ENCODE measurements at regions not wholly inside any gene's neighbourhood (a gene's known extent, or its start where the extent isn't known, plus 50 kb on each side); places are given as distances from the start of the nearest gene placed in this dataset.
"Not testable (repeated sequence)": the region's sequence is repeated elsewhere in the genome, so short reads cannot be mapped to it uniquely, and the experiment has no call there.

- no peak for FAIRE-seq
- Histone ChIP-seq H3K4me3 (ENCODE audit: low read depth in 1 of 3, low read length in 3 of 3) (no peak overlapping the region), H3K36me3 (ENCODE audit: control insufficient read depth in 3 of 3, insufficient read depth in 2 of 3, low read depth in 1 of 3, low read length in 3 of 3) (no peaks in the 10 kb centered on the region), H3K4me1 (ENCODE audit: control insufficient read depth in 3 of 3, insufficient read depth in 2 of 3, low read depth in 1 of 3, low read length in 2 of 3) (no peaks in the 10 kb centered on the region), H3K27me3 (ENCODE audit: control insufficient read depth in 3 of 3, insufficient read depth in 3 of 3, low read length in 3 of 3) (no peaks in the 10 kb centered on the region), H3K27ac (ENCODE audit: low read depth in 1 of 3, low read length in 2 of 3) (no peak overlapping the region), H3K9me3 (ENCODE audit: control insufficient read depth in 2 of 2, insufficient read depth in 1 of 2, low read depth in 1 of 2, low read length in 1 of 2) (peaks cover 0 to 7% of the 10 kb centered on the region in 2 donors)
- peak in 1 of 2 donors; percentile 16 for DNase-seq
- WGBS, 3 donors, result 67 to 74% (median 73%) methylated on average over 10 of the region's 10 CpGs
Observed at GRCh38 chr1:213415691-213416380, 364.8 kb downstream of the RPS6KC1 start.

GRCh38 chr1:213416461-213417224 is 365.6 kb downstream of the RPS6KC1 start:
- Histone ChIP-seq H3K27ac (ENCODE audit: low read depth in 1 of 3, low read length in 2 of 3) (no peak overlapping the region), H3K4me1 (ENCODE audit: control insufficient read depth in 3 of 3, insufficient read depth in 2 of 3, low read depth in 1 of 3, low read length in 2 of 3) (no peaks in the 10 kb centered on the region), H3K36me3 (ENCODE audit: control insufficient read depth in 3 of 3, insufficient read depth in 2 of 3, low read depth in 1 of 3, low read length in 3 of 3) (no peaks in the 10 kb centered on the region), H3K27me3 (ENCODE audit: control insufficient read depth in 3 of 3, insufficient read depth in 3 of 3, low read length in 3 of 3) (no peaks in the 10 kb centered on the region), H3K9me3 (ENCODE audit: control insufficient read depth in 2 of 2, insufficient read depth in 1 of 2, low read depth in 1 of 2, low read length in 1 of 2) (peaks cover 0 to 7% of the 10 kb centered on the region in 2 donors), H3K4me3 (ENCODE audit: low read depth in 1 of 3, low read length in 3 of 3) (no peak overlapping the region)
- WGBS, 3 donors, result 80 to 91% (median 83%) methylated on average over 17 of the region's 17 CpGs
- DNase-seq (no peak), FAIRE-seq (no peak)

GRCh38 chr1:213417225-213417820 is 366.3 kb downstream of the RPS6KC1 start:
- Histone ChIP-seq H3K27me3 (ENCODE audit: control insufficient read depth in 3 of 3, insufficient read depth in 3 of 3, low read length in 3 of 3) (no peaks in the 10 kb centered on the region), H3K4me1 (ENCODE audit: control insufficient read depth in 3 of 3, insufficient read depth in 2 of 3, low read depth in 1 of 3, low read length in 2 of 3) (no peaks in the 10 kb centered on the region), H3K4me3 (ENCODE audit: low read depth in 1 of 3, low read length in 3 of 3) (no peak overlapping the region), H3K9me3 (ENCODE audit: control insufficient read depth in 2 of 2, insufficient read depth in 1 of 2, low read depth in 1 of 2, low read length in 1 of 2) (peaks cover 0 to 7% of the 10 kb centered on the region in 2 donors), H3K36me3 (ENCODE audit: control insufficient read depth in 3 of 3, insufficient read depth in 2 of 3, low read depth in 1 of 3, low read length in 3 of 3) (no peaks in the 10 kb centered on the region), H3K27ac (ENCODE audit: low read depth in 1 of 3, low read length in 2 of 3) (no peak overlapping the region)
- 88% methylated on average over 14 of the region's 14 CpGs for WGBS, 3 donors
- DNase-seq (no peak), FAIRE-seq (no peak)

GRCh38 chr1:213417846-213418245 is 366.8 kb downstream of the RPS6KC1 start:
- WGBS, 3 donors, result 78 to 85% (median 83%) methylated on average over 5 of the region's 5 CpGs
- Histone ChIP-seq H3K9me3 (ENCODE audit: control insufficient read depth in 2 of 2, insufficient read depth in 1 of 2, low read depth in 1 of 2, low read length in 1 of 2) (peaks cover 0 to 7% of the 10 kb centered on the region in 2 donors), H3K4me3 (ENCODE audit: low read depth in 1 of 3, low read length in 3 of 3) (no peak overlapping the region), H3K27me3 (ENCODE audit: control insufficient read depth in 3 of 3, insufficient read depth in 3 of 3, low read length in 3 of 3) (no peaks in the 10 kb centered on the region), H3K36me3 (ENCODE audit: control insufficient read depth in 3 of 3, insufficient read depth in 2 of 3, low read depth in 1 of 3, low read length in 3 of 3) (no peaks in the 10 kb centered on the region), H3K27ac (ENCODE audit: low read depth in 1 of 3, low read length in 2 of 3) (no peak overlapping the region), H3K4me1 (ENCODE audit: control insufficient read depth in 3 of 3, insufficient read depth in 2 of 3, low read depth in 1 of 3, low read length in 2 of 3) (no peaks in the 10 kb centered on the region)
- FAIRE-seq, result no peak
- no peak for DNase-seq

- Histone ChIP-seq H3K4me1 (ENCODE audit: control insufficient read depth in 3 of 3, insufficient read depth in 2 of 3, low read depth in 1 of 3, low read length in 2 of 3) (no peaks in the 10 kb centered on the region), H3K36me3 (ENCODE audit: control insufficient read depth in 3 of 3, insufficient read depth in 2 of 3, low read depth in 1 of 3, low read length in 3 of 3) (no peaks in the 10 kb centered on the region), H3K27me3 (ENCODE audit: control insufficient read depth in 3 of 3, insufficient read depth in 3 of 3, low read length in 3 of 3) (no peaks in the 10 kb centered on the region), H3K4me3 (ENCODE audit: low read depth in 1 of 3, low read length in 3 of 3) (no peak overlapping the region), H3K27ac (ENCODE audit: low read depth in 1 of 3, low read length in 2 of 3) (no peak overlapping the region), H3K9me3 (ENCODE audit: control insufficient read depth in 2 of 2, insufficient read depth in 1 of 2, low read depth in 1 of 2, low read length in 1 of 2) (peaks cover 0 to 4% of the 10 kb centered on the region in 2 donors)
- 72 to 78% (median 78%) methylated on average over 19 of the region's 19 CpGs for WGBS, 3 donors
- FAIRE-seq (no peak), DNase-seq (no peak)
Observed at GRCh38 chr1:213418268-213419071, 367.4 kb downstream of the RPS6KC1 start.

GRCh38 chr1:213419401-213420030 is 368.5 kb downstream of the RPS6KC1 start:
- no peak for DNase-seq
- H3K27me3 ChIP-seq (ENCODE audit: control insufficient read depth in 3 of 3, insufficient read depth in 3 of 3, low read length in 3 of 3), result no peaks in the 10 kb centered on the region
- no peak overlapping the region for H3K4me3 ChIP-seq (ENCODE audit: low read depth in 1 of 3, low read length in 3 of 3)
- H3K4me1 ChIP-seq (ENCODE audit: control insufficient read depth in 3 of 3, insufficient read depth in 2 of 3, low read depth in 1 of 3, low read length in 2 of 3), result no peaks in the 10 kb centered on the region
- no peaks in the 10 kb centered on the region for H3K36me3 ChIP-seq (ENCODE audit: control insufficient read depth in 3 of 3, insufficient read depth in 2 of 3, low read depth in 1 of 3, low read length in 3 of 3)
- 84 to 95% (median 86%) methylated on average over 3 of the region's 3 CpGs for WGBS, 3 donors
- H3K9me3 ChIP-seq (ENCODE audit: control insufficient read depth in 2 of 2, insufficient read depth in 1 of 2, low read depth in 1 of 2, low read length in 1 of 2), result no peaks in the 10 kb centered on the region
- no peak overlapping the region for H3K27ac ChIP-seq (ENCODE audit: low read depth in 1 of 3, low read length in 2 of 3)
- no peak for FAIRE-seq

GRCh38 chr1:213421178-213421577 is 370.1 kb downstream of the RPS6KC1 start:
- H3K4me1 ChIP-seq (ENCODE audit: control insufficient read depth in 3 of 3, insufficient read depth in 2 of 3, low read depth in 1 of 3, low read length in 2 of 3); H3K27me3 ChIP-seq (ENCODE audit: control insufficient read depth in 3 of 3, insufficient read depth in 3 of 3, low read length in 3 of 3); H3K36me3 ChIP-seq (ENCODE audit: control insufficient read depth in 3 of 3, insufficient read depth in 2 of 3, low read depth in 1 of 3, low read length in 3 of 3); H3K27ac ChIP-seq (ENCODE audit: low read depth in 1 of 3, low read length in 2 of 3); H3K4me3 ChIP-seq (ENCODE audit: low read depth in 1 of 3, low read length in 3 of 3); DNase-seq; FAIRE-seq; H3K9me3 ChIP-seq (ENCODE audit: control insufficient read depth in 2 of 2, insufficient read depth in 1 of 2, low read depth in 1 of 2, low read length in 1 of 2): not testable (repeated sequence)
- 85 to 94% (median 88%) methylated on average over 7 of the region's 7 CpGs for WGBS, 3 donors

GRCh38 chr1:213423041-213423440 is 372.0 kb downstream of the RPS6KC1 start:
- no peak overlapping the region for H3K27ac ChIP-seq (ENCODE audit: low read depth in 1 of 3, low read length in 2 of 3)
- no peak for DNase-seq
- H3K9me3 ChIP-seq (ENCODE audit: control insufficient read depth in 2 of 2, insufficient read depth in 1 of 2, low read depth in 1 of 2, low read length in 1 of 2), result no peaks in the 10 kb centered on the region
- H3K36me3 ChIP-seq (ENCODE audit: control insufficient read depth in 3 of 3, insufficient read depth in 2 of 3, low read depth in 1 of 3, low read length in 3 of 3), result no peaks in the 10 kb centered on the region
- no peaks in the 10 kb centered on the region for H3K27me3 ChIP-seq (ENCODE audit: control insufficient read depth in 3 of 3, insufficient read depth in 3 of 3, low read length in 3 of 3)
- H3K4me3 ChIP-seq (ENCODE audit: low read depth in 1 of 3, low read length in 3 of 3), result no peak overlapping the region
- no peak for FAIRE-seq
- H3K4me1 ChIP-seq (ENCODE audit: control insufficient read depth in 3 of 3, insufficient read depth in 2 of 3, low read depth in 1 of 3, low read length in 2 of 3), result no peaks in the 10 kb centered on the region
- WGBS, 3 donors, result 70 to 74% (median 74%) methylated on average over 4 of the region's 4 CpGs

Data from small intestine (tissue), 7 donors.